Smooth muscle cell (in vitro differentiated cells): ENCODE measurements at regions not wholly inside any gene's neighbourhood (a gene's known extent, or its start where the extent isn't known, plus 50 kb on each side); places are given as distances from the start of the nearest gene placed in this dataset.

Experiments used
- DNase-seq: peaks from one replicate; lab custom pipeline; 2025; ENCODE audit not compliant: unreplicated experiment; lab: John Stamatoyannopoulos, UW
- H2AFZ ChIP-seq: fragments of 200-600 bp; sonication (generic); 2 replicates; pipeline ENCODE4 v1.6.0; 2016; ENCODE audit warnings: antibody characterized with exemption, low read depth, mild to moderate bottlenecking
- H3F3A ChIP-seq: fragments of 200-600 bp; sonication (generic); 2 replicates; pipeline ENCODE4 v1.6.0; 2017; ENCODE audit warnings: antibody characterized with exemption, low read depth
- H3K27ac ChIP-seq: fragments of 200-600 bp; sonication (generic); 2 replicates; pipeline ENCODE4 v1.5.1; 2016; ENCODE audit warnings: low read depth, mild to moderate bottlenecking
- H3K27me3 ChIP-seq: fragments of 200-600 bp; sonication (generic); 2 replicates; pipeline ENCODE4 v1.6.1; 2016; ENCODE audit warnings: low read depth, mild to moderate bottlenecking
- H3K36me3 ChIP-seq: fragments of 200-600 bp; sonication (generic); 2 replicates; pipeline ENCODE4 v1.5.1; 2016; ENCODE audit warnings: low read depth
- H3K4me1 ChIP-seq: fragments of 200-600 bp; sonication (generic); 2 replicates; pipeline ENCODE4 v1.5.1; 2016; ENCODE audit warnings: low read depth
- H3K4me2 ChIP-seq: fragments of 200-600 bp; sonication (generic); 2 replicates; pipeline ENCODE4 v1.6.0; 2016; ENCODE audit warnings: mild to moderate bottlenecking
- H3K4me3 ChIP-seq: fragments of 200-600 bp; sonication (generic); 2 replicates; pipeline ENCODE4 v1.5.1; 2016; ENCODE audit warnings: mild to moderate bottlenecking
- H3K79me2 ChIP-seq: fragments of 200-600 bp; sonication (generic); 2 replicates; pipeline ENCODE4 v1.6.0; 2016; ENCODE audit warnings: low read depth, mild to moderate bottlenecking
- H3K9ac ChIP-seq: fragments of 200-600 bp; sonication (generic); 2 replicates; pipeline ENCODE4 v1.6.0; 2016; ENCODE audit warnings: low read depth
- H3K9me3 ChIP-seq: fragments of 200-600 bp; sonication (generic); replicated peaks from 2 replicates; pipeline ENCODE4 v1.5.1; 2016; ENCODE audit warnings: low read depth
- H4K20me1 ChIP-seq: fragments of 200-600 bp; sonication (generic); 2 replicates; pipeline ENCODE4 v1.6.0; 2016; ENCODE audit warnings: low read depth
- CTCF ChIP-seq: fragments of 200-600 bp; sonication (generic); IDR thresholded peaks from 2 replicates; pipeline ENCODE4 v1.5.1; 2017; ENCODE audit warnings: borderline replicate concordance, mild to moderate bottlenecking, antibody characterized with exemption; ENCODE audit not compliant: insufficient read depth, poor library complexity, severe bottlenecking
- WGBS: methylation state at CpG from one replicate; pipeline ENCODE4 v1.1.7; 2016; ENCODE audit warnings: low lambda C conversion rate; 5-methylcytosine and 5-hydroxymethylcytosine counted together

GRCh38 chr20:40268321-40269075 is 420.5 kb downstream of the MAFB start:
- WGBS: 20% methylated on average over 3 of the region's 3 CpGs
- Histone ChIP-seq H3K9me3 (no peaks in the 10 kb centered on the region), H3K9ac (no peak overlapping the region), H3K4me3 (no peak overlapping the region), H3K27me3 (peaks cover 5% of the 10 kb centered on the region), H4K20me1 (no peaks in the 10 kb centered on the region), H3K79me2 (no peaks in the 10 kb centered on the region), H3F3A (no peaks in the 10 kb centered on the region), H2AFZ (no peak overlapping the region), H3K4me1 (no peaks in the 10 kb centered on the region), H3K27ac (no peak overlapping the region), H3K36me3 (no peaks in the 10 kb centered on the region), H3K4me2 (no peak overlapping the region)
- no peak for TF ChIP-seq CTCF
- DNase-seq: no peak

GRCh38 chr20:40265825-40266533 is 423.1 kb downstream of the MAFB start:
- Histone ChIP-seq H3K27me3 (peaks cover 5% of the 10 kb centered on the region), H3K4me1 (no peaks in the 10 kb centered on the region), H3F3A (no peaks in the 10 kb centered on the region), H4K20me1 (no peaks in the 10 kb centered on the region), H3K36me3 (no peaks in the 10 kb centered on the region), H3K79me2 (no peaks in the 10 kb centered on the region), H2AFZ (no peak overlapping the region), H3K9ac (no peak overlapping the region), H3K9me3 (no peaks in the 10 kb centered on the region), H3K4me2 (no peak overlapping the region), H3K27ac (no peak overlapping the region), H3K4me3 (no peak overlapping the region)
- 72% methylated on average over 6 of the region's 6 CpGs for WGBS
- TF ChIP-seq CTCF: peak; percentile 49
- no peak for DNase-seq

- no peak for DNase-seq
- H3K4me1 ChIP-seq: no peaks in the 10 kb centered on the region
- no peaks in the 10 kb centered on the region for H3K9me3 ChIP-seq
- H3K79me2 ChIP-seq: no peaks in the 10 kb centered on the region
- H4K20me1 ChIP-seq: no peaks in the 10 kb centered on the region
- no peaks in the 10 kb centered on the region for H3K36me3 ChIP-seq
- no peak for TF ChIP-seq CTCF
- H3K27me3 ChIP-seq: no peaks in the 10 kb centered on the region
- no peak overlapping the region for H3K4me3 ChIP-seq
- peak overlapping the region; percentile 28 for H2AFZ ChIP-seq
- H3K4me2 ChIP-seq: no peak overlapping the region
- H3K27ac ChIP-seq: no peak overlapping the region
- H3F3A ChIP-seq: no peaks in the 10 kb centered on the region
- H3K9ac ChIP-seq: no peak overlapping the region
- 35% methylated on average over 2 of the region's 2 CpGs for WGBS
Measured at GRCh38 chr20:40262219-40262618, 426.8 kb downstream of the MAFB start.
